HG02885 (cell line): ENCODE measurements at regions not wholly inside any gene's neighbourhood (a gene's known extent, or its start where the extent isn't known, plus 50 kb on each side); places are given as distances from the start of the nearest gene placed in this dataset.

ENCODE experiments used
- ATAC-seq: cut with Tn5 transposase; IDR thresholded peaks from one replicate; pipeline ENCODE4 v1.9.1; 2021; ENCODE audit warnings: mild to moderate bottlenecking; ENCODE audit not compliant: unreplicated experiment, poor library complexity

DNA sequence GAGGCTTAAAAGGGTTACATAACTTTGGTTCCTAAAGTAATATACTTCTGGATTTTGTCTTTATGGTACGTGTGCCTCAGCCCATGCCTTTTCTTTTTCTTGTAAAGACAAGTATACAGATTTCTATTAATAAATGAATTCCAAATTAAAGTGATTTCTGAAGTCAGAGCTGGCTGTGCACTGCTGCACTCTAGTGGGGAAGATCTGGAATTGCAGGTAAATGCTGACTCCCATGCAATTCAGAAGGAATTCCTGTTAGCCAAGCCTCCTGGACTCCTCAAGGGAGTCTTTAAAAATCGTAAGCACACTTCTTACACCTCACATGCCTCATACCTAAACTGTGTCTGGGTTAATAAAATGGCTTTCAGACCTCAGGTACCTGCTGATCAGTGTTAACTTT is 118.4 kb upstream of the SLC7A1 start:
- ATAC-seq = no peak

- no peak for ATAC-seq
Measured at GRCh38 chr13:29711776-29712175, 116.3 kb upstream of the SLC7A1 start.

- no peak for ATAC-seq
Measured at GRCh38 chr13:29710511-29710910, 115.0 kb upstream of the SLC7A1 start.

GRCh38 chr13:29709407-29710069 is 114.0 kb upstream of the SLC7A1 start:
- ATAC-seq = no peak

GRCh38 chr13:29707876-29708543 is 112.5 kb upstream of the SLC7A1 start:
- ATAC-seq = peak; percentile 69

DNA sequence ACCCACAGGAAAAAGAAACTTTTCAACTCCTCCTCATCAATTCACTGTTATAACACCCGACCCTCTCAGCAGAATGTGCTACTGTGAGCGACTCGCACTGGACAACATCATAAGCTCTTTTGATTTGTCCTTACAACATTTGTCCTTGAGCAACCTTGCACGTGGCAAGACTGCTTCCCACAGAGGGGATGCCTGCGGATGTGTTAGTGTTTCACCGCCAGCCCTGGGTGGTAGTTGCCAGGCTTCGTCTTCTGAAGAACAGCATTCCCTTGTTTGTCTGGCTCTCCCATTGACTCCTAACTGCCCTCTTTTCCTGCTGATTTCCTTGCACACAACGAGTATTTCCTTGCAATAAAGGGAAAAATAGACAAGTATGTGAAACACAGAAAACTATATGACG is 111.4 kb upstream of the SLC7A1 start:
- no peak for ATAC-seq

DNA sequence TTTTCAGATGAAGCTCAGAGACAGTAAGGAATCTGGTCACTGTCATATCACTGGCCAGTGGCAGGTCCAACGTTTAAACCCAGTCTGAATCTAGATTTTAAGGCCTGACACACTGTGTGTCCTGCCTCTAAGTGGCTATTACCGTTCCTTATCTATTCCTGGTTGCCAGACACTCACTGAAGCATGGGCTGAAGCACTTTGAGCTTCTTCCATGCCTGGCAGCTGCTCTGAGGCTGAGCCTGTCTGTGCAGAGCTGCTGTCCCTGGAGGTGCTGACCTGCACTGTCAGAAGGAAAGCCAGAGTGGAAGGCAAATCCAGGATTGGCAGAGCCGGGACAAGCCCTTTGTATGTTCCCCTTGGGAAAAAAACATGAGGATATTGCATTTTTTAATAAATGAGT is 109.2 kb upstream of the SLC7A1 start:
- no peak for ATAC-seq

- ATAC-seq = no peak
Measured at GRCh38 chr13:29703421-29703820, 107.9 kb upstream of the SLC7A1 start.

DNA sequence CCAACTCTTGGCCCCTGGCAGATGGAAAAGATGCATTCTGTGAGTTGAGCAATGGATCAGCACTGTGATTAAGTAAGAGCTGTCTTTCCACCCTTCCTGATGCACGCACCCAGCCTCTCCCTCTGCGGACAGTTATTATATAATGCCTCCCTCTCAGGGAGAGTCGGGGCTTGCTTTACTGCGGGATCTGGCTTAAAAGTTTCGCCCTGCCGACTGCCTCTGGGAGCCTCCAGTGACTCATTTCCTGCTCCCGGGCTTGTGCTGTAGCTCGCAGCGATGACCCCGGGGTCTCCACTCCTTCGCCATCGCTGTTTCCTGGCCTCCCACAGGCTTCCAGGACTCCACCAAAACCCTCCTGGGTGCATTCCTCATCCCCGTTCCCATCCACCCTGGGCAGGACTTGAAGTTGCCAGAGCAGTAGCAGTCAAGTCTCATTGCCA is 107.4 kb upstream of the SLC7A1 start:
- ATAC-seq = no peak

DNA sequence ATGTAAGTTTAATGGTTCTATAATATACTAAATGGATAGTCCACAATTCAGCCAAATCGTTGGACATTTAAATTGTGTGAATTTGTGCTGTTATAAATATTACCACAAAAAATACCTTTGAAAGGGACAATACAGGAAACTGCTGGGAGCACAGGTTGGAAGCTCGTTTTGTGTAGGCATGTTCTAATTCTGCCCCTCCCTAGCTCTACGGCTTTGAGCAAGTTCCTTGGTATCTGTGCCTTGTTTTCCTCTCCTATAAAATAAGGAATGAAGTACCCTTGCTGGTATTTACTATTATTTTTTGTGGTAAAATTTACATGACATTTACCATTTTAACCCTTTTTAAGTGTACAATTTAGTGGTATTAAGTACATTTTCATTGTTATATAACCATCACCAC is 102.6 kb upstream of the SLC7A1 start:
- ATAC-seq = no peak

DNA sequence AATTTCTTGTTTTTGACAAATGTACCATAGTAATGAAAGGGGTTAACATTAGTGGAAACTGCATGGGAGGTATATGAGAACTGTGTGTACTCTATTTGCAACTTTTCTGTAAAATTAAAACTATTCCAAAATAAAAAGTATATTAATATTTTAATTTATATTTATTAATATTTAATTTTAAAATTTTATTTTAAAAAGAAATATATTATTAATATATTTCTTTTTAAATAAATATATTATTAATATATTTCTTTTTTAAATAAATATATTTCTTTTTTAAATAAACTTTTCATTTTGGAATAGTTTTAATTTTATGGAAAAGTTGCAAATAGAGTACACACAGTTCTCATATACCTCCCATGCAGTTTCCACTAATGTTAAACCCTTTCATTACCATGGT is 101.1 kb upstream of the SLC7A1 start:
- ATAC-seq = no peak

DNA sequence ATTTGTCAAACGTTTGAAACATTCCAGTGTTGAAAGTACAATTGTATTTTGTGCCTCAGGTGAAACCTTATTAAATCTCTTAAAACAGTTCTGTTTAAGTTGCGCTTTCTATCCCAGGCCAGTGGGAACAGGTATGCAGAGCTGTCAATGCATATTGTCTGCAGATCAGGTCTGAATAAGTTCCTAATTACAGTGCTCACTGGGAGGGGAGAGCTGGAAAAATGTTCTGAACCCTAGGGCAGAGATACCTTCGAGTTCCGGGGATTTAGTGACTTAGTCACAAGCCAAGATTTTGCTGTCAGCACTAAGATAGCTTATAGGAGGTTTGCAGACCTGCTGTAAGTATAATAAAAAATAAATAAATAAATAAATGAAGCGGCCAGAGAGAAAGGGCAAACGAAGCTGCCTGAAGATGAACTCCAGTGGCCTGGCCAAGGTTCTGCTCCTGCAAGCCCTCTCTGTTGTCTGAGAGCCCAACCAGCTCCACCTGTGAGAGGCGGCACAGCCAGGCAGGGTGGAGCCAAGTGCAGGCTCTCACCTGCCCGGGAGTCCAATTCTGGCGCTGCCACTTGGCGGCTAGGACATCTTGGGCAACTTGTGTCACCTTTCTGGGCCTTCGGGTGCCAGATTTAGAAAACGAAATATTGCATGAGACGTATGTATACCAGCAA is 97.9 kb upstream of the SLC7A1 start:
- no peak for ATAC-seq

GRCh38 chr13:29689548-29689947 is 94.1 kb upstream of the SLC7A1 start:
- no peak for ATAC-seq

GRCh38 chr13:29688193-29688592 is 92.7 kb upstream of the SLC7A1 start:
- ATAC-seq = no peak

DNA sequence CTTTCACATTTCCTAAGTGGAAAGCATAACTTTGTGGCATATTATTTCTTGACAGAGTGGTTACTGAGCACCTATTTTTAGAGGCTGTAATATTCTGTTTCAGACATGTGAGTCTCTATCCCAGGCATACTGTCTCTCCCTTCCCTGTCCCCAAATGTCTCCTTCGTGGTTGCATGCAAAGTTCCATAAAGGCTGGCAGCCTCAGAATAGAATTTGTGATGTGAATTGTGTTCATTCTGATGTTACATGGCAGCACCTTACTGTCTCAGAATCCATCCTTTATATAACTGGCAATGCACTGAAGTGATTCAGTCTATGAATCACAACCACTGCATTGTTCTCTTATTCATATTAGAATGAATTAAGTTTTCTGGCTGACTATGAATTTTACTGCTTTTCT is 89.0 kb upstream of the SLC7A1 start:
- ATAC-seq = no peak

GRCh38 chr13:29683041-29683440 is 87.6 kb upstream of the SLC7A1 start:
- no peak for ATAC-seq

GRCh38 chr13:29681864-29682263 is 86.4 kb upstream of the SLC7A1 start:
- no peak for ATAC-seq

GRCh38 chr13:29679396-29680053 is 84.0 kb upstream of the SLC7A1 start:
- no peak for ATAC-seq

DNA sequence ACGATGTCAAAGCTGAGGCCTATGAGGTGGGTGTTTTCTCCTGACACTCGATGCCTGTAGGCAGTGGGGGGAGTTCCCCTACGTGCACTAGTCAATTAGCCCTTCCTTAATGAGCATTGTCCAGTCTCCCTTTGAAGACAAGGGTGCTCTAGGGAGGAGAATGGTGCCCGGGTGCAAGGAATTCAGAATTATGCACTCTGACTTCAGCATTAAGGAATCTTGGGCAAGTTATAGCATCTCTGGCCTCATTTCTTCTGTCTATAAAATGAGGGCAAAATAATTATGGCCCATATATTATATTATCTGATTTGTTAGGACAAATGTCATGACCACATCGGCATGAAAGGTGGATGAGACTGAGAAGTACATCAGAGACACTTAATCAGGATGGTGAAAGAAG is 82.1 kb upstream of the SLC7A1 start:
- ATAC-seq = no peak

DNA sequence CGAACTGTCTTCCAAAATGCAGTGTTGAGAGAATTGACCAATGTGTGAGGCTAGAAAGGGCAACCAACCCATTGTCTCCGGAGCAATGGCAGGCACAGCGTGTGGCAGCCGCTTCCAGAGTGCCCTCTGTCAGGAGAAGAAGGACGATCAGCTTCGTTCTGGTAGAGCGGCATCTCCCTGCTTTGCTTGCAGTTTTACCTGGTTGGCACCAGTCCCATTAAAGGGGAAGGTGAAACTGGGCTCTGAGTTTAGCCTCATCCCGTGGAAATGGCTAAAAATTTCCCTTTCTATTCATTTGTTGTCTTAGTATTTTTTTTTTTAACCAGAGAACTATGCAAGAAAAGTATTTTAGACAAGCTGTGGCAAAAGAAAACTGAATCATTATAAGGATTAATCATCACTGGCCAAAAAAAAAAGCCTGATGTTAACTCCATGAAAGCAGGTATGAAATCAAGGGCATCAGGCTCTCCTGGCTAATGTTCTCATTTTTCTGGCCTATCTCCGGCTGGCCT is 81.5 kb upstream of the SLC7A1 start:
- ATAC-seq = no peak

- no peak for ATAC-seq
Measured at GRCh38 chr13:29676535-29676934, 81.0 kb upstream of the SLC7A1 start.
